Lung (tissue), 11 donors: ENCODE measurements at regions not wholly inside any gene's neighbourhood (a gene's known extent, or its start where the extent isn't known, plus 50 kb on each side); places are given as distances from the start of the nearest gene placed in this dataset.

Experiments
- ATAC-seq: fragments of 200-7000 bp; cut with Tn5 transposase; one replicate; pipeline ENCODE4 v1.9.1; 2020; ENCODE audit warnings: moderate number of reproducible peaks; ENCODE audit not compliant: insufficient read depth, low FRiP score
- DNase-seq, 3 donors: peaks; one replicate each; pipeline ENCODE4 v3.0.0-alpha.2; 2013 to 2017
- H3K27ac ChIP-seq, 2 donors: one replicate each; pipeline ENCODE4 v1.5.1; 2013; ENCODE audit warnings: mild to moderate bottlenecking in 2 of 2, moderate library complexity in 2 of 2, control low read depth in 1 of 2, inconsistent platforms in 1 of 2, low read depth in 1 of 2, low read length in 1 of 2
- H3K27me3 ChIP-seq, 3 donors: one replicate each; pipeline ENCODE4 v1.5.1; 2013; ENCODE audit warnings: low read length in 2 of 3; ENCODE audit not compliant: control insufficient read depth in 3 of 3, insufficient read depth in 3 of 3
- H3K36me3 ChIP-seq, 4 donors: one replicate each; pipeline ENCODE4 v1.5.1; 2013; ENCODE audit warnings: low read length in 4 of 4, mild to moderate bottlenecking in 1 of 4, moderate library complexity in 1 of 4; ENCODE audit not compliant: control insufficient read depth in 4 of 4, insufficient read depth in 4 of 4
- H3K4me1 ChIP-seq, 5 donors: one replicate each; pipeline ENCODE4 v1.5.1; 2013; ENCODE audit warnings: low read length in 5 of 5, mild to moderate bottlenecking in 2 of 5, moderate library complexity in 1 of 5; ENCODE audit not compliant: control insufficient read depth in 5 of 5, insufficient read depth in 5 of 5
- H3K4me3 ChIP-seq: one replicate; pipeline ENCODE4 v1.5.1; 2013; ENCODE audit warnings: mild to moderate bottlenecking, control low read depth, moderate library complexity
- H3K9ac ChIP-seq, 2 donors: one replicate each; pipeline ENCODE4 v1.5.1; 2013; ENCODE audit warnings: low read length in 2 of 2, control low read depth in 1 of 2; ENCODE audit not compliant: insufficient read depth in 1 of 2
- H3K9me3 ChIP-seq, 4 donors: one replicate each; pipeline ENCODE4 v1.5.1; 2013; ENCODE audit warnings: low read length in 3 of 4, mild to moderate bottlenecking in 1 of 4, moderate library complexity in 1 of 4; ENCODE audit not compliant: control insufficient read depth in 4 of 4, insufficient read depth in 3 of 4
- WGBS, 2 donors: extraction: QIAGEN DNeasy Blood & Tissue Kit; methylation state at CpG; one replicate each; pipeline ENCODE4 v1.1.7; 2013; 5-methylcytosine and 5-hydroxymethylcytosine counted together
- TF ChIP-seq, protein P1 (sequence below): IDR thresholded peaks from 2 replicates; pipeline ENCODE4 v1.5.1; 2012; ENCODE audit warnings: mild to moderate bottlenecking; ENCODE audit errors: control extremely low read depth, extremely low read depth
- donor health status: control.
- donor health status: control.
- donor health status: Bipolar disorder and iron deficiency.
- donor health status: healthy.
- donor health status: DM: yes; HTN: yes; CAD: no.

DNA sequence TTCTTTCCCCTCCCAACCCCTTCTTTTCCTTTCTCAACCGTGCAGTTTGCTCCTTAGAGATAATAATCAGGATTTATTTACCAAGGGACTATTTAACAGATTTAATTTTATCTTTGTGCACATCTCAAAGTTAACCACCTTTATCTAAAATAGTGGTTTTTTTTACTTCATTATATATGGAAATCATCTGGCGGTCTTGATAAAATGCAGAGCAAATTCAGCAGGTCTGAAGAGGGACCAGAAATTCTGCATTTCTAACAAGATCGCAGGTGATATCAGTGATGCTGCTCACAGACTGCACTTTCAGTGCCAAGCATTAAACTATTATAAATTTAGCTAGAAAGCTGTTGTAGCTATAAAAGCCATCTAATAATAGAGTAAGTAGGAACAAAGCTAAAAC lies 83.4 kb upstream of the NEGR1 start:
- H3K4me1 ChIP-seq, result no peaks in the 10 kb centered on the region
- H3K9ac ChIP-seq, result no peak overlapping the region
- no peak overlapping the region for H3K27ac ChIP-seq
- ATAC-seq (no peak), DNase-seq (no peak)
- peaks cover 0 to 3% (median 0%) of the 10 kb centered on the region in 4 donors for H3K9me3 ChIP-seq
- no peaks in the 10 kb centered on the region for H3K36me3 ChIP-seq
- H3K27me3 ChIP-seq, result no peaks in the 10 kb centered on the region
- no peak overlapping the region for H3K4me3 ChIP-seq
- TF ChIP-seq, protein P1, sequence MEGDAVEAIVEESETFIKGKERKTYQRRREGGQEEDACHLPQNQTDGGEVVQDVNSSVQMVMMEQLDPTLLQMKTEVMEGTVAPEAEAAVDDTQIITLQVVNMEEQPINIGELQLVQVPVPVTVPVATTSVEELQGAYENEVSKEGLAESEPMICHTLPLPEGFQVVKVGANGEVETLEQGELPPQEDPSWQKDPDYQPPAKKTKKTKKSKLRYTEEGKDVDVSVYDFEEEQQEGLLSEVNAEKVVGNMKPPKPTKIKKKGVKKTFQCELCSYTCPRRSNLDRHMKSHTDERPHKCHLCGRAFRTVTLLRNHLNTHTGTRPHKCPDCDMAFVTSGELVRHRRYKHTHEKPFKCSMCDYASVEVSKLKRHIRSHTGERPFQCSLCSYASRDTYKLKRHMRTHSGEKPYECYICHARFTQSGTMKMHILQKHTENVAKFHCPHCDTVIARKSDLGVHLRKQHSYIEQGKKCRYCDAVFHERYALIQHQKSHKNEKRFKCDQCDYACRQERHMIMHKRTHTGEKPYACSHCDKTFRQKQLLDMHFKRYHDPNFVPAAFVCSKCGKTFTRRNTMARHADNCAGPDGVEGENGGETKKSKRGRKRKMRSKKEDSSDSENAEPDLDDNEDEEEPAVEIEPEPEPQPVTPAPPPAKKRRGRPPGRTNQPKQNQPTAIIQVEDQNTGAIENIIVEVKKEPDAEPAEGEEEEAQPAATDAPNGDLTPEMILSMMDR, result no peak
- 78 to 82% methylated on average over 3 of the region's 3 CpGs for WGBS, 2 donors

DNA sequence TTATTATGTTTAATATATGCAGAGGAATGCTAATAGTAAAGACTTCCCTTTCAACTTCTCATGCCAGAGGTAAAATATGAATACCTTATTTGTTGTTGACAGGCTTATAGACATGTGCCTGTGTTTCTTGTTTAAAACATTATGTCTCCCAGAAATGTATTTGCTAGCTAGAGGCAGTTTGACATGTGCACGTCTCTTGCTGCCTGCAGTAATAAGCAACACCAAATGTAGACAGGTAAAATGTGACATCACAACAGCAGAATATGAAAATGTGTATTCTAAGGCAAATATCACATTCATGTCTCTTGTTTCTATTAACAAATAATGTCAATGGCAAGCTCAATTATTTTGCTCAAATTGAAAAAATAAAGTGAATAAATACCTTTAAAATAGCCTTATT lies 80.2 kb upstream of the NEGR1 start:
- TF ChIP-seq, protein P1, result no peak
- no peak overlapping the region for H3K9ac ChIP-seq
- no peak overlapping the region for H3K27ac ChIP-seq
- H3K4me1 ChIP-seq, result no peaks in the 10 kb centered on the region
- no peak overlapping the region for H3K4me3 ChIP-seq
- no peaks in the 10 kb centered on the region for H3K27me3 ChIP-seq
- DNase-seq (no peak), ATAC-seq (no peak)
- H3K36me3 ChIP-seq, result no peaks in the 10 kb centered on the region
- H3K9me3 ChIP-seq, result no peaks in the 10 kb centered on the region
- 81 to 90% methylated on average over 1 of the region's 1 CpG for WGBS, 2 donors

DNA sequence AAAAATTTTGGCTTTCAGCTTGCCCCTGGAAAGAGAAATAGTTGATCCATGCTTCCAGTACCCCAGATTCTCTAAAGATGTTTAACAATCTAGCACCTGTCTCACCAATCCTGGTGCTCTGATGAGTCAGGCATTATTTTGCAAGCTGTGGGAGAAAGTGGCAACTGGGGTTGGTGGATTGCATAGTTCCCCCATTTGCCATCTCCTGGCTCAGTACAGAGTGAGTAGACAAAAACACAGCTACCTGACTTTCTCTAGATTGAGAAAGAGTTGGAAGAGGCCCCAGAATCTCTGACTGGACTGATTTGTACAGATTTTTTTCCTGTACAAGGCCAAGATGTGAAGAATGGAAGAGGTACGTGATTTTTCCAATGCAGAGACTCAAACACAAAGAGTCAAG lies 75.1 kb upstream of the NEGR1 start:
- H3K36me3 ChIP-seq, result no peaks in the 10 kb centered on the region
- H3K4me3 ChIP-seq, result no peak overlapping the region
- DNase-seq (no peak), ATAC-seq (no peak)
- 85 to 86% methylated on average over 1 of the region's 1 CpG for WGBS, 2 donors
- no peaks in the 10 kb centered on the region for H3K27me3 ChIP-seq
- no peak overlapping the region for H3K9ac ChIP-seq
- TF ChIP-seq, protein P1, result no peak
- H3K4me1 ChIP-seq, result no peaks in the 10 kb centered on the region
- H3K9me3 ChIP-seq, result no peaks in the 10 kb centered on the region
- no peak overlapping the region for H3K27ac ChIP-seq

DNA sequence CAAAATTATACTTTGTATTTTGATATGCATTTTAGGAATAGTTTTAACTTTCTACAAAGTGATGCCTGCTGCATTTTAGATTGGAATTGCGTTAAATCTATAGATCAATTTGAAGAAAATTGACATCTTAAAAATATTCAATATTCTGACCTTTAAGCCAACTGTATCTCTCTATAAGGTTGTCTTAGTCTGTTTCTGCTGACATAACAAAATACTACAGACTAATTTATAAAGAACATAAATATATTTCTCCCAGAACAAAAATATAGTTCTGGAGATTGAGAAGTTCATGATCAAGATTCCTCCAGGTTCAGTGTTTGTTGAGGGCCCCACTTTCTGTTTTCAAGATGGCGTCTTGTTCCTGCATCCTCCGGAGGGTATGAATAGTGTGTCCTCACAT lies 73.6 kb upstream of the NEGR1 start:
- H3K27me3 ChIP-seq, result no peaks in the 10 kb centered on the region
- peaks cover 0 to 4% (median 0%) of the 10 kb centered on the region in 5 donors for H3K4me1 ChIP-seq
- DNase-seq, result no peak
- H3K9me3 ChIP-seq, result no peaks in the 10 kb centered on the region
- ATAC-seq, result no peak
- H3K9ac ChIP-seq, result no peak overlapping the region
- TF ChIP-seq, protein P1, result no peak
- no peak overlapping the region for H3K27ac ChIP-seq
- 95 to 96% methylated on average over 3 of the region's 3 CpGs for WGBS, 2 donors
- H3K36me3 ChIP-seq, result no peaks in the 10 kb centered on the region
- H3K4me3 ChIP-seq, result no peak overlapping the region
